ENCODE measurements at regions not wholly inside any gene's neighbourhood (a gene's known extent, or its start where the extent isn't known, plus 50 kb on each side); places are given as distances from the start of the nearest gene placed in this dataset.
A peak's percentile ranks its signal among the peaks of the same experiment; 100 is the strongest.

- DNase-seq, result no peak
Measured at GRCh38 chr11:129290966-129291365, 84.7 kb upstream of the BARX2 start.

GRCh38 chr11:129289350-129290040, 86.2 kb upstream of the BARX2 start:
- DNase-seq, result no peak

- no peak for DNase-seq
Measured at GRCh38 chr11:129287920-129288319, 87.7 kb upstream of the BARX2 start.

GRCh38 chr11:129286813-129287212, 88.8 kb upstream of the BARX2 start:
- no peak for DNase-seq

GRCh38 chr11:129285402-129285786, 90.3 kb upstream of the BARX2 start:
- no peak for DNase-seq

GRCh38 chr11:129283141-129283540, 91.0 kb upstream of the ARHGAP32 start:
- DNase-seq, result no peak

GRCh38 chr11:129282634-129283033, 90.5 kb upstream of the ARHGAP32 start:
- DNase-seq, result no peak

- DNase-seq, result no peak
Measured at GRCh38 chr11:129281471-129282415, 89.6 kb upstream of the ARHGAP32 start.

GRCh38 chr11:129280027-129280811, 88.1 kb upstream of the ARHGAP32 start:
- peak; percentile 42 for DNase-seq

- DNase-seq, result peak; percentile 74
Measured at GRCh38 chr11:129279326-129280026, 87.4 kb upstream of the ARHGAP32 start.

- DNase-seq, result peak; percentile 28
Measured at GRCh38 chr11:129278586-129279319, 86.6 kb upstream of the ARHGAP32 start.

GRCh38 chr11:129277198-129277843, 85.2 kb upstream of the ARHGAP32 start:
- DNase-seq, result no peak

- DNase-seq, result no peak
Measured at GRCh38 chr11:129275828-129276227, 83.7 kb upstream of the ARHGAP32 start.

GRCh38 chr11:129273944-129274711, 82.0 kb upstream of the ARHGAP32 start:
- no peak for DNase-seq

- DNase-seq, result no peak
Measured at GRCh38 chr11:129273322-129273721, 81.2 kb upstream of the ARHGAP32 start.

- DNase-seq, result no peak
Measured at GRCh38 chr11:129271030-129271429, 78.9 kb upstream of the ARHGAP32 start.

- DNase-seq, result no peak
Measured at GRCh38 chr11:129270446-129270845, 78.3 kb upstream of the ARHGAP32 start.

- no peak for DNase-seq
Measured at GRCh38 chr11:129268371-129268770, 76.2 kb upstream of the ARHGAP32 start.

GRCh38 chr11:129267716-129268115, 75.6 kb upstream of the ARHGAP32 start:
- no peak for DNase-seq

- DNase-seq, result no peak
Measured at GRCh38 chr11:129266536-129266935, 74.4 kb upstream of the ARHGAP32 start.

Measured in stimulated activated CD4-positive, alpha-beta T cell treated with anti-CD3 and anti-CD28 coated beads, Interleukin-15, amount 100 ng/mL, for 24 hours (primary cell).